HG02973 (cell line): ENCODE measurements at regions not wholly inside any gene's neighbourhood (a gene's known extent, or its start where the extent isn't known, plus 50 kb on each side); places are given as distances from the start of the nearest gene placed in this dataset.
"Not testable (repeated sequence)": the region's sequence is repeated elsewhere in the genome, so short reads cannot be mapped to it uniquely, and the experiment has no call there.

Source experiments
- ATAC-seq: cut with Tn5 transposase; IDR thresholded peaks from one replicate; pipeline ENCODE4 v1.9.1; 2021; ENCODE audit warnings: moderate library complexity; ENCODE audit not compliant: unreplicated experiment

GRCh38 chr5:81830596-81830995 is 79.7 kb upstream of the SSBP2 start:
- no peak for ATAC-seq

GRCh38 chr5:81829242-81829641 is 78.3 kb upstream of the SSBP2 start:
- ATAC-seq, result no peak

GRCh38 chr5:81827500-81827899 is 76.6 kb upstream of the SSBP2 start:
- no peak for ATAC-seq

- ATAC-seq, result no peak
These were observed 75.2 kb upstream of the SSBP2 start for GRCh38 chr5:81826128-81826527.

GRCh38 chr5:81825237-81825636 is 74.3 kb upstream of the SSBP2 start:
- no peak for ATAC-seq

GRCh38 chr5:81823736-81824135 is 72.8 kb upstream of the SSBP2 start:
- ATAC-seq, result not testable (repeated sequence)

- no peak for ATAC-seq
These were observed 70.0 kb upstream of the SSBP2 start for GRCh38 chr5:81820863-81821262.

- ATAC-seq, result no peak
These were observed 69.4 kb upstream of the SSBP2 start for GRCh38 chr5:81820318-81820636.

GRCh38 chr5:81819556-81820317 is 68.8 kb upstream of the SSBP2 start:
- no peak for ATAC-seq

- no peak for ATAC-seq
These were observed 67.1 kb upstream of the SSBP2 start for GRCh38 chr5:81817980-81818379.

- no peak for ATAC-seq
These were observed 66.2 kb upstream of the SSBP2 start for GRCh38 chr5:81817086-81817485.

GRCh38 chr5:81815321-81815720 is 64.4 kb upstream of the SSBP2 start:
- ATAC-seq, result no peak

- no peak for ATAC-seq
These were observed 57.2 kb upstream of the SSBP2 start for GRCh38 chr5:81808106-81808505.

- ATAC-seq, result no peak
These were observed 54.2 kb upstream of the SSBP2 start for GRCh38 chr5:81805086-81805485.

GRCh38 chr5:81803812-81804211 is 52.9 kb upstream of the SSBP2 start:
- ATAC-seq, result no peak

GRCh38 chr5:81802625-81803024 is 51.7 kb upstream of the SSBP2 start:
- ATAC-seq, result no peak

- ATAC-seq, result no peak
These were observed 51.1 kb upstream of the SSBP2 start for GRCh38 chr5:81802020-81802419.

- no peak for ATAC-seq
These were observed 49.9 kb upstream of the SSBP2 start for GRCh38 chr5:81800797-81801196.
